ENCODE measurements at regions not wholly inside any gene's neighbourhood (a gene's known extent, or its start where the extent isn't known, plus 50 kb on each side); places are given as distances from the start of the nearest gene placed in this dataset.

DNA sequence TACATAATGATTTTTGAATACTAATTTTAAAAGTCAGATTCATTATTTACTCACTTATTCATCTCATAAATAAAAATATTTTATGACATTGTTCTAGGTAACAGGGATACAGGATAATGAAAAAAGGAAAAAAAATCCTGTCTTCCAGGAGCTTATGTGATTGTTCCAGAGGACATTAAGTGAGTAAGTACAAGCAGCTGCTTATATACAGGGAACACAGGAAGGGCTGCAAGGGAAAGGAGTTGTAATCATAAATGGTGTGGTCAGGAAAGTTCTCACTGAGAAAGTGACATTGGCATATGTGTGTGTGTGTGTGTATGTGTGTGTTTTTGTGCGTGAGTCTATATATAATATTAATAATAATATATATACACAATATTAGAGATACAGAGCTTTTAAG lies 121.8 kb downstream of the HAO1 start:
- TF ChIP-seq, protein P1, sequence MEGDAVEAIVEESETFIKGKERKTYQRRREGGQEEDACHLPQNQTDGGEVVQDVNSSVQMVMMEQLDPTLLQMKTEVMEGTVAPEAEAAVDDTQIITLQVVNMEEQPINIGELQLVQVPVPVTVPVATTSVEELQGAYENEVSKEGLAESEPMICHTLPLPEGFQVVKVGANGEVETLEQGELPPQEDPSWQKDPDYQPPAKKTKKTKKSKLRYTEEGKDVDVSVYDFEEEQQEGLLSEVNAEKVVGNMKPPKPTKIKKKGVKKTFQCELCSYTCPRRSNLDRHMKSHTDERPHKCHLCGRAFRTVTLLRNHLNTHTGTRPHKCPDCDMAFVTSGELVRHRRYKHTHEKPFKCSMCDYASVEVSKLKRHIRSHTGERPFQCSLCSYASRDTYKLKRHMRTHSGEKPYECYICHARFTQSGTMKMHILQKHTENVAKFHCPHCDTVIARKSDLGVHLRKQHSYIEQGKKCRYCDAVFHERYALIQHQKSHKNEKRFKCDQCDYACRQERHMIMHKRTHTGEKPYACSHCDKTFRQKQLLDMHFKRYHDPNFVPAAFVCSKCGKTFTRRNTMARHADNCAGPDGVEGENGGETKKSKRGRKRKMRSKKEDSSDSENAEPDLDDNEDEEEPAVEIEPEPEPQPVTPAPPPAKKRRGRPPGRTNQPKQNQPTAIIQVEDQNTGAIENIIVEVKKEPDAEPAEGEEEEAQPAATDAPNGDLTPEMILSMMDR (IDR thresholded peaks at IDR 0.05; ENCODE audit: insufficient read depth, low read length, poor library complexity, severe bottlenecking) = no peak
- no peak for TF ChIP-seq EZH2phosphoT487 (conservative IDR thresholded peaks at IDR 0.05; ENCODE audit: low read length)
